DND-41 (cell line): ENCODE measurements at regions not wholly inside any gene's neighbourhood (a gene's known extent, or its start where the extent isn't known, plus 50 kb on each side); places are given as distances from the start of the nearest gene placed in this dataset.

Source experiments
- ATAC-seq: fragments of 200-7000 bp; cut with Tn5 transposase; 3 replicates; pipeline ENCODE4 v1.9.1; 2021; ENCODE audit warnings: low read depth; ENCODE audit not compliant: insufficient read depth
- DNase-seq: peaks from one replicate; pipeline ENCODE4 v3.0.0-alpha.2; 2020
- H2AFZ ChIP-seq: 2 replicates; pipeline ENCODE4 v1.6.0; 2012; ENCODE audit warnings: low read depth, low read length
- H3K27ac ChIP-seq: 2 replicates; pipeline ENCODE4 v1.5.1; 2012; ENCODE audit warnings: low read length, inconsistent platforms
- H3K27me3 ChIP-seq: fragments of 200-600 bp; sonication (generic); 2 replicates; pipeline ENCODE4 v1.6.0; 2012; ENCODE audit warnings: low read length, mild to moderate bottlenecking, inconsistent platforms; ENCODE audit not compliant: insufficient read depth, poor library complexity
- H3K36me3 ChIP-seq: 2 replicates; pipeline ENCODE4 v1.5.1; 2012; ENCODE audit warnings: low read length, inconsistent platforms; ENCODE audit not compliant: insufficient read depth
- H3K4me1 ChIP-seq: 2 replicates; pipeline ENCODE4 v1.5.1; 2012; ENCODE audit warnings: mild to moderate bottlenecking, low read length; ENCODE audit not compliant: insufficient read depth
- H3K4me2 ChIP-seq: 2 replicates; pipeline ENCODE4 v1.6.0; 2012; ENCODE audit warnings: mild to moderate bottlenecking, moderate library complexity, low read length, inconsistent platforms; ENCODE audit not compliant: insufficient read depth
- H3K4me3 ChIP-seq, 2 experiments: fragments of 200-600 bp in 1 of 2; shearing (Covaris generic) in 1 of 2; 2 replicates each; pipeline ENCODE4 v1.5.1; 2012 to 2016; ENCODE audit warnings: inconsistent platforms in 2 of 2, low read length in 2 of 2, mild to moderate bottlenecking in 2 of 2, low read depth in 1 of 2, moderate library complexity in 1 of 2
- H3K79me2 ChIP-seq: 2 replicates; pipeline ENCODE4 v1.6.0; 2012; ENCODE audit warnings: low read length, inconsistent platforms; ENCODE audit not compliant: insufficient read depth
- H3K9ac ChIP-seq: 2 replicates; pipeline ENCODE4 v1.6.0; 2012; ENCODE audit warnings: low read depth, mild to moderate bottlenecking, inconsistent platforms, low read length, moderate library complexity
- H3K9me3 ChIP-seq: 2 replicates; pipeline ENCODE4 v1.5.1; 2012; ENCODE audit warnings: low read length, moderate library complexity, mild to moderate bottlenecking, inconsistent platforms; ENCODE audit not compliant: insufficient read depth, severe bottlenecking
- H4K20me1 ChIP-seq: 2 replicates; pipeline ENCODE4 v1.6.0; 2012; ENCODE audit warnings: low read length; ENCODE audit not compliant: insufficient read depth
- EZH2 ChIP-seq: IDR thresholded peaks from 3 replicates; pipeline ENCODE4 v1.6.1; 2012; ENCODE audit warnings: borderline replicate concordance, low read depth, mild to moderate bottlenecking, moderate library complexity, low read length, inconsistent platforms; ENCODE audit not compliant: severe bottlenecking
- TF ChIP-seq, protein P1 (sequence below): IDR thresholded peaks from 2 replicates; pipeline ENCODE4 v1.5.1; 2012; ENCODE audit warnings: borderline replicate concordance, low read length, moderate library complexity, mild to moderate bottlenecking; ENCODE audit not compliant: poor library complexity, severe bottlenecking; ENCODE audit errors: extremely low read depth

DNA sequence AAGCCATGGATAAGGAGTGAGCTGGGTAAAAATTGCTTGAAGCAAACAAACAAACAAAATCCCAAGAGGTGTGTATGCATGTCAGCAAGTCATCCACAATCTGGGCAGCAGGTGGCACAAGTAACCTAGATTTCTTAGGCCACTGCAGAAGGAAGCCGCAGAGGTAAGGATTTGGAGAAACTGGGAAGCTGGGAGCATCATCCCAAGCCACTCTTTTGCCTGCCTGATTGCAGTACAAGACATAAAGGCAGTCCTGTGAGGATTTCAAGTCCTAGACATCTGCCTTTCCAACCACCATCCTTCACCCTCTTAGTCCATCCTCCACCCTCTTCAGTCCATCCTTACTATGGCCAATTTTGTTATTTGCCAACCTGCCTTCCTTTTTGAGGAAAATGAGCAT is 67.2 kb upstream of the BMAL1 start:
- H4K20me1 ChIP-seq: no peaks in the 10 kb centered on the region
- no peaks in the 10 kb centered on the region for H3K9me3 ChIP-seq
- H3K79me2 ChIP-seq: no peaks in the 10 kb centered on the region
- TF ChIP-seq EZH2: no peak
- TF ChIP-seq, protein P1, sequence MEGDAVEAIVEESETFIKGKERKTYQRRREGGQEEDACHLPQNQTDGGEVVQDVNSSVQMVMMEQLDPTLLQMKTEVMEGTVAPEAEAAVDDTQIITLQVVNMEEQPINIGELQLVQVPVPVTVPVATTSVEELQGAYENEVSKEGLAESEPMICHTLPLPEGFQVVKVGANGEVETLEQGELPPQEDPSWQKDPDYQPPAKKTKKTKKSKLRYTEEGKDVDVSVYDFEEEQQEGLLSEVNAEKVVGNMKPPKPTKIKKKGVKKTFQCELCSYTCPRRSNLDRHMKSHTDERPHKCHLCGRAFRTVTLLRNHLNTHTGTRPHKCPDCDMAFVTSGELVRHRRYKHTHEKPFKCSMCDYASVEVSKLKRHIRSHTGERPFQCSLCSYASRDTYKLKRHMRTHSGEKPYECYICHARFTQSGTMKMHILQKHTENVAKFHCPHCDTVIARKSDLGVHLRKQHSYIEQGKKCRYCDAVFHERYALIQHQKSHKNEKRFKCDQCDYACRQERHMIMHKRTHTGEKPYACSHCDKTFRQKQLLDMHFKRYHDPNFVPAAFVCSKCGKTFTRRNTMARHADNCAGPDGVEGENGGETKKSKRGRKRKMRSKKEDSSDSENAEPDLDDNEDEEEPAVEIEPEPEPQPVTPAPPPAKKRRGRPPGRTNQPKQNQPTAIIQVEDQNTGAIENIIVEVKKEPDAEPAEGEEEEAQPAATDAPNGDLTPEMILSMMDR: peak; percentile 65
- H2AFZ ChIP-seq: no peak overlapping the region
- no peak overlapping the region for H3K27ac ChIP-seq
- H3K4me1 ChIP-seq: peaks cover 11% of the 10 kb centered on the region; the same call in 1 of the 2 replicates
- no peak overlapping the region for H3K4me3 ChIP-seq
- peak; percentile 30 for DNase-seq
- no peak overlapping the region for H3K4me2 ChIP-seq
- H3K27me3 ChIP-seq: peaks cover 16% of the 10 kb centered on the region
- H3K36me3 ChIP-seq: no peaks in the 10 kb centered on the region
- no peak overlapping the region for H3K9ac ChIP-seq
- ATAC-seq: peak; percentile 52

DNA sequence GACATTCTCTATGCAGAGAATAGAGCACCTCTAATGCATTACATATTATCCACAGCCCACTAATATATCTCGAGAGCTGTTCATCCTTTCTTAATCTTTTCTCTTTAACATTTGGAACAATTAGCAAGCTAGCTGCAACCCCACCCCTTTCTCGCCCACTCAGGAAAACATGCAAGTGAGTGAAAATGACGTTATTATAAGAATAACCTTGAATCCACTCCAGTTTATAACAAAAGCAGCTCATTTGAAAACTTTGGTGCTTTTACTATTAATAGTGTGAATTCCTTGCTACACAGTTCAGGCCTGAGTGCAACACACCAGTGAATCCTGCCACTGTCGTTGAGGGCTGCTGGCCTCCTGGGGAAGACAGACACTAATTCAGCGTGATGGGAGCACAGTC is 63.3 kb upstream of the BMAL1 start:
- H3K27ac ChIP-seq: no peak overlapping the region
- no peaks in the 10 kb centered on the region for H3K79me2 ChIP-seq
- no peak for ATAC-seq
- H3K4me2 ChIP-seq: no peak overlapping the region
- no peak overlapping the region for H2AFZ ChIP-seq
- no peak overlapping the region for H3K4me3 ChIP-seq
- TF ChIP-seq, protein P1: no peak
- no peak for TF ChIP-seq EZH2
- H3K27me3 ChIP-seq: peaks cover 16% of the 10 kb centered on the region
- H3K36me3 ChIP-seq: no peaks in the 10 kb centered on the region
- H3K9ac ChIP-seq: no peak overlapping the region
- H3K9me3 ChIP-seq: no peaks in the 10 kb centered on the region
- no peaks in the 10 kb centered on the region for H4K20me1 ChIP-seq
- no peak for DNase-seq
- no peaks in the 10 kb centered on the region for H3K4me1 ChIP-seq

DNA sequence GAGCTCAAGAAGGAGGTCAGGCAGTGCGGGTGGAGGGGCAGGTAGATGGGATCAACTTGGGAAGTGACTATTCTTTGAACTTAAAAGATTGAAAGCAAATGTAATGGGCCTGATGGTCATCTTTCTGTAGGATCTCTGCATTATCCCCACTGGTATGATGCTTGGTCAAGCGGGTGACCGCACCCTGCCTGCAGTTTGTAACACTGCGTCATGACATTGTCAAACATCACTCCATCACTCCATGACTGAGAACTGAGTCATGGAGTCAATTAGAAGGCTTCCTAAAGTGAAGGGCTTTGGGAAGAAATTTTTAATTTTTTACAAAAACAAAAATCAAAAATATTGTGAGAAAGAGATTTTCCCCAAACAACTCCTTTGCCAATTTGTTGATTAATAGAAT is 62.4 kb upstream of the BMAL1 start:
- Histone ChIP-seq H4K20me1 (no peaks in the 10 kb centered on the region), H3K27me3 (peaks cover 16% of the 10 kb centered on the region), H3K36me3 (no peaks in the 10 kb centered on the region), H3K4me2 (no peak overlapping the region), H3K4me3 (no peak overlapping the region), H3K79me2 (no peaks in the 10 kb centered on the region), H3K4me1 (no peaks in the 10 kb centered on the region), H3K9ac (no peak overlapping the region), H3K27ac (no peak overlapping the region), H3K9me3 (no peaks in the 10 kb centered on the region), H2AFZ (no peak overlapping the region)
- TF ChIP-seq, protein P1: no peak
- TF ChIP-seq EZH2: no peak
- DNase-seq (no peak), ATAC-seq (no peak)
